HCT116 (cell line): ENCODE measurements at regions not wholly inside any gene's neighbourhood (a gene's known extent, or its start where the extent isn't known, plus 50 kb on each side); places are given as distances from the start of the nearest gene placed in this dataset.

Experiments used
- ATAC-seq: fragments of 200-7000 bp; cut with Tn5 transposase; 2 replicates; pipeline ENCODE4 v1.9.1; 2020; ENCODE audit warnings: mild to moderate bottlenecking, moderate library complexity
- BruUV-seq: library from RNA; stranded (reverse); fragments of 400-500 nt; replicated peaks from 2 replicates; lab custom pipeline; 2021; lab: Mats Ljungman, UMichigan
- CTCF ChIA-PET: fragments of 300-600 bp; sonication (Branson Sonifier 250); formaldehyde crosslinking; loops from one replicate; lab custom pipeline; 2021; ENCODE audit warnings: antibody characterized with exemption; lab: Charles Lee
- POLR2A ChIA-PET: fragments of 300-600, 350-600 bp; sonication (Branson Sonifier 250); formaldehyde crosslinking; loops from one replicate; lab custom pipeline; 2021; ENCODE audit warnings: antibody characterized with exemption; lab: Charles Lee
- RAD21 ChIA-PET, 2 experiments: fragments of 300-600 bp; sonication (Branson Sonifier 250); formaldehyde crosslinking; loops; one replicate each; lab custom pipeline; 2023; ENCODE audit warnings: low total read pairs in 2 of 2; ENCODE audit not compliant: uncharacterized antibody in 2 of 2, unreplicated experiment in 2 of 2, low non-redundant PET in 1 of 2; lab: Charles Lee
- DNase-seq: peaks from one replicate; pipeline ENCODE4 v3.0.0-alpha.2; 2010; ENCODE audit warnings: low read depth, low spot score
- H2AFZ ChIP-seq: fragments of 200-600 bp; shearing (Covaris generic), sonication (generic); 2 replicates; pipeline ENCODE4 v1.6.1; 2017; ENCODE audit warnings: low read depth, mixed run types, mixed read lengths, antibody characterized with exemption, low read length; ENCODE audit not compliant: poor library complexity, severe bottlenecking
- H3K27ac ChIP-seq: 2 replicates; pipeline ENCODE4 v1.5.1; 2012; ENCODE audit warnings: low read depth, low read length
- H3K27me3 ChIP-seq: fragments of 200-600 bp; sonication (generic); 2 replicates; pipeline ENCODE4 v1.6.1; 2016; ENCODE audit warnings: mixed run types, low read length, mixed read lengths; ENCODE audit not compliant: insufficient read depth
- H3K36me3 ChIP-seq, 2 experiments: fragments of 200-500 bp in 1 of 2; fragments of 200-600 bp in 1 of 2; sonication (Bioruptor generic) in 1 of 2; sonication (generic) in 1 of 2; 2 replicates each; pipeline versions ENCODE4 v1.5.1 to v1.6.1; 2014 to 2016; ENCODE audit warnings: low read length in 2 of 2, inconsistent platforms in 1 of 2, mixed read lengths in 1 of 2, mixed run types in 1 of 2; ENCODE audit not compliant: insufficient read depth in 2 of 2, control insufficient read depth in 1 of 2
- H3K4me1 ChIP-seq, 2 experiments: fragments of 200-600 bp in 1 of 2; sonication (generic) in 1 of 2; 2 replicates each; pipeline versions ENCODE4 v1.5.1 to v1.6.1; 2012 to 2017; ENCODE audit warnings: low read length in 2 of 2, inconsistent platforms in 1 of 2, mild to moderate bottlenecking in 1 of 2, mixed read lengths in 1 of 2, mixed run types in 1 of 2, moderate library complexity in 1 of 2; ENCODE audit not compliant: insufficient read depth in 2 of 2, control insufficient read depth in 1 of 2
- H3K4me2 ChIP-seq: fragments of 200-600 bp; sonication (generic); 2 replicates; pipeline ENCODE4 v1.6.1; 2017; ENCODE audit warnings: mixed run types, low read length, mixed read lengths
- H3K4me3 ChIP-seq, 2 experiments: fragments of 200-600 bp in 1 of 2; sonication (generic) in 1 of 2; replicated peaks in 1 of 2; 2 replicates each; pipeline ENCODE4 v1.5.1; 2011 to 2016; ENCODE audit warnings: low read length in 2 of 2, control low read depth in 1 of 2, low read depth in 1 of 2, mild to moderate bottlenecking in 1 of 2, mixed read lengths in 1 of 2, mixed run types in 1 of 2
- H3K79me2 ChIP-seq: fragments of 200-600 bp; sonication (generic); 2 replicates; pipeline ENCODE4 v1.6.1; 2017; ENCODE audit warnings: mild to moderate bottlenecking, mixed run types, low read length, moderate library complexity, mixed read lengths; ENCODE audit not compliant: insufficient read depth
- H3K9ac ChIP-seq: fragments of 200-600 bp; sonication (generic); 2 replicates; pipeline ENCODE4 v1.6.1; 2016; ENCODE audit warnings: low read length, mixed read lengths
- H3K9me2 ChIP-seq: fragments of 200-600 bp; sonication (generic), shearing (Covaris generic); 2 replicates; pipeline ENCODE4 v1.6.1; 2017; ENCODE audit warnings: mixed run types, mild to moderate bottlenecking, moderate library complexity; ENCODE audit not compliant: insufficient read depth
- H3K9me3 ChIP-seq, 2 experiments: fragments of 200-500 bp in 1 of 2; fragments of 200-600 bp in 1 of 2; sonication (Bioruptor generic) in 1 of 2; sonication (generic) in 1 of 2; 2 replicates each; pipeline ENCODE4 v1.6.1; 2014 to 2017; ENCODE audit warnings: low read length in 2 of 2, mixed read lengths in 2 of 2, inconsistent platforms in 1 of 2, low read depth in 1 of 2, mild to moderate bottlenecking in 1 of 2, mixed run types in 1 of 2, moderate library complexity in 1 of 2; ENCODE audit not compliant: control insufficient read depth in 1 of 2, insufficient read depth in 1 of 2
- H4K20me1 ChIP-seq: fragments of 200-600 bp; sonication (generic), shearing (Covaris generic); 2 replicates; pipeline ENCODE4 v1.6.1; 2017; ENCODE audit warnings: mixed run types, mild to moderate bottlenecking, moderate library complexity; ENCODE audit not compliant: insufficient read depth
- CEBPB ChIP-seq: IDR thresholded peaks from 2 replicates; pipeline ENCODE4 v1.6.1; 2012; ENCODE audit warnings: low read depth
- ELF1 ChIP-seq: IDR thresholded peaks from 2 replicates; pipeline ENCODE4 v1.6.1; 2012; ENCODE audit warnings: low read depth, borderline replicate concordance
- EZH2 ChIP-seq: fragments of 200-600 bp; sonication (generic); IDR thresholded peaks from 2 replicates; pipeline ENCODE4 v1.6.1; 2017; ENCODE audit warnings: antibody characterized with exemption, mixed run types
- EZH2phosphoT487 ChIP-seq: fragments of 200-600 bp; IDR thresholded peaks from 2 replicates; pipeline ENCODE4 v1.6.1; 2018; ENCODE audit warnings: antibody characterized with exemption, borderline replicate concordance
- JUND ChIP-seq: IDR thresholded peaks from 2 replicates; pipeline ENCODE4 v1.6.1; 2012
- MAX ChIP-seq: IDR thresholded peaks from 2 replicates; pipeline ENCODE4 v1.6.1; 2012
- POLR2AphosphoS5 ChIP-seq: IDR thresholded peaks from 2 replicates; pipeline ENCODE4 v1.6.1; 2011; ENCODE audit warnings: mild to moderate bottlenecking, low read depth, low read length, moderate library complexity
- RAD21 ChIP-seq: IDR thresholded peaks from 2 replicates; pipeline ENCODE4 v1.6.1; 2012; ENCODE audit warnings: low read depth, mild to moderate bottlenecking
- SIN3A ChIP-seq: IDR thresholded peaks from 2 replicates; pipeline ENCODE4 v1.6.1; 2012; ENCODE audit warnings: low read depth
- SRF ChIP-seq: IDR thresholded peaks from 2 replicates; pipeline ENCODE4 v1.6.1; 2012; ENCODE audit warnings: low read depth
- TCF7L2 ChIP-seq: IDR thresholded peaks from 2 replicates; pipeline ENCODE4 v1.7.0; 2011; ENCODE audit warnings: borderline replicate concordance, inconsistent platforms; ENCODE audit not compliant: insufficient read depth, insufficient read length; ENCODE audit errors: extremely low read depth
- ZFX ChIP-seq: fragments of 450-650 bp; IDR thresholded peaks from 2 replicates; pipeline ENCODE4 v1.6.1; 2017
- ZNF274 ChIP-seq: fragments of 200-500 bp; sonication (Bioruptor generic); IDR thresholded peaks from 2 replicates; pipeline ENCODE4 v1.6.1; 2014; ENCODE audit warnings: mild to moderate bottlenecking, low read depth, low read length, inconsistent platforms
- intact Hi-C: fragments of 100-400 bp; cut with micrococcal nuclease; formaldehyde crosslinking; loops from 2 replicates; pipeline ENCODE4 v1.10.0; 2022

DNA sequence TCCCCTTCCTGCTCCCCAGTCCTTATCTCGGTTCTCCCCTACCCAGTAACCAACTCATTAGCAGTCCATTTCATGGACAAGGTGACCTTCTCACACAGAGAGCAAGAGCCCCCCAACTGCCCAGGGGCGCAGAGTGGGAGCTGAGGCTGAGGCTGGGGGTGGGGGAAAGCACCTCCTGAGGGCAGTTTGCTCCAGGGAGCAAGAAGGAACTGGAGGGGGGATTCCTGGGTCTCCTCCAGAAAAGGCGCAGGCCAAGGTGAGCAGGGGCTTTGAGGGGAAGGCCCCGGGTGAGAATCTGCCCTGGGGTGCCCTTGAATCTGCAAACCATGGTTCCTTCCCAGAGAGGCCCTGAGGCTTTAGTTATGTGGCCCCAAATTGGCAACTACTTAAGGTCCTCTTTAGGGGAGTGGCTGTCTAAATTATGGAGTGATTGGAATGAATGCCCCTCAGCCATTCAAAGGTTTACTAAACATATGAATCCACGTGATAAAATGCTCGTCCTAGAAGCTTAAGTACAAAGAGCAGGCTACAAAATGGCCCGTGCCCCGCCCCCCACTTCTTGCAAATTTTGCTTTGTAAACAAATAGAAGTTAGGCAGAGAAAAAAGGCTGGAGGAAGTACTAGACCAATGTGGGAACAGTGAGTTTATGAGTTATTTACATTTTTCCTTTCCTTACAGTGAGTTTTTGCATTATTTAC, 123.5 kb upstream of the HS6ST1 start:
- no peak for ATAC-seq

GRCh38 chr2:128442891-128443302, 124.2 kb upstream of the HS6ST1 start:
- ChIA-PET RAD21 (no interaction called here), CTCF (no interaction called here), POLR2A (no interaction called here)
- no peak overlapping the region for H3K4me2 ChIP-seq
- DNase-seq, result no peak
- no peaks in the 10 kb centered on the region for H3K9me3 ChIP-seq
- H3K79me2 ChIP-seq, result no peaks in the 10 kb centered on the region
- BruUV-seq, result no TSS peak
- intact Hi-C loops, result no loop called here
- no peaks in the 10 kb centered on the region for H3K4me1 ChIP-seq
- H4K20me1 ChIP-seq, result no peaks in the 10 kb centered on the region
- H3K27ac ChIP-seq, result no peak overlapping the region
- H2AFZ ChIP-seq, result no peak overlapping the region
- H3K4me3 ChIP-seq, result no peak overlapping the region
- no peak overlapping the region for H3K9ac ChIP-seq
- no peak for ATAC-seq
- H3K27me3 ChIP-seq, result no peaks in the 10 kb centered on the region
- TF ChIP-seq ELF1, result no peak
- H3K9me2 ChIP-seq, result no peaks in the 10 kb centered on the region
- H3K36me3 ChIP-seq, result no peaks in the 10 kb centered on the region

More for the DNA sequence above, 123.5 kb upstream of the HS6ST1 start:
- Histone ChIP-seq H3K9ac (no peak overlapping the region), H3K4me3 (no peak overlapping the region), H3K27ac (no peak overlapping the region), H3K4me2 (no peak overlapping the region), H3K4me1 (no peaks in the 10 kb centered on the region), H3K36me3 (no peaks in the 10 kb centered on the region), H3K79me2 (no peaks in the 10 kb centered on the region), H2AFZ (no peak overlapping the region), H4K20me1 (no peaks in the 10 kb centered on the region), H3K9me3 (no peaks in the 10 kb centered on the region), H3K27me3 (no peaks in the 10 kb centered on the region), H3K9me2 (no peaks in the 10 kb centered on the region)
- ChIA-PET CTCF (no interaction called here), RAD21 (no interaction called here), POLR2A (no interaction called here)
- TF ChIP-seq MAX, result no peak
- TF ChIP-seq ZNF274, result no peak
- TF ChIP-seq SRF, result no peak
- TF ChIP-seq TCF7L2, result no peak
- TF ChIP-seq CEBPB, result no peak
- no peak for TF ChIP-seq RAD21
- no peak for TF ChIP-seq JUND
- no peak for TF ChIP-seq ZFX
- no peak for TF ChIP-seq POLR2AphosphoS5
- no peak for TF ChIP-seq SIN3A
- no peak for TF ChIP-seq EZH2phosphoT487
- TF ChIP-seq EZH2, result no peak
- intact Hi-C loops, result no loop called here
- DNase-seq, result no peak
- no TSS peak for BruUV-seq
